Activated naive CD4-positive, alpha-beta T cell treated with anti-CD3 and anti-CD28 coated beads, Interleukin-2, amount 50 U/mL, for 72 hours (primary cell): ENCODE measurements at regions not wholly inside any gene's neighbourhood (a gene's known extent, or its start where the extent isn't known, plus 50 kb on each side); places are given as distances from the start of the nearest gene placed in this dataset.
"Not testable (repeated sequence)": the region's sequence is repeated elsewhere in the genome, so short reads cannot be mapped to it uniquely, and the experiment has no call there.

Source experiments
- ATAC-seq, 2 donors: fragments of 150-1000 bp; cut with Tn5 transposase; 2 replicates each; pipeline ENCODE4 v1.10.0; 2021; ENCODE audit warnings: mild to moderate bottlenecking in 2 of 2, moderate library complexity in 2 of 2
- DNase-seq, 2 donors: peaks; one replicate each; pipeline ENCODE4 v3.0.0; 2021 to 2022; ENCODE audit warnings: low spot score in 2 of 2
- H3K27ac Mint-ChIP-seq, 2 donors: one replicate each; pipeline ENCODE4 v1.8.0; 2022; ENCODE audit warnings: mild to moderate bottlenecking in 2 of 2, mixed read lengths in 2 of 2
- H3K36me3 Mint-ChIP-seq, 2 donors: one replicate each; pipeline ENCODE4 v1.8.0; 2022; ENCODE audit warnings: mixed read lengths in 2 of 2
- H3K9me3 Mint-ChIP-seq, 2 donors: one replicate each; pipeline ENCODE4 v1.8.0; 2022; ENCODE audit warnings: mixed read lengths in 2 of 2

GRCh38 chr14:101681795-101682194, 79.7 kb upstream of the PPP2R5C start:
- DNase-seq (no peak), ATAC-seq (no peak)
- no peaks in the 10 kb centered on the region for H3K9me3 Mint-ChIP-seq
- H3K36me3 Mint-ChIP-seq = no peaks in the 10 kb centered on the region
- H3K27ac Mint-ChIP-seq = no peak overlapping the region

DNA sequence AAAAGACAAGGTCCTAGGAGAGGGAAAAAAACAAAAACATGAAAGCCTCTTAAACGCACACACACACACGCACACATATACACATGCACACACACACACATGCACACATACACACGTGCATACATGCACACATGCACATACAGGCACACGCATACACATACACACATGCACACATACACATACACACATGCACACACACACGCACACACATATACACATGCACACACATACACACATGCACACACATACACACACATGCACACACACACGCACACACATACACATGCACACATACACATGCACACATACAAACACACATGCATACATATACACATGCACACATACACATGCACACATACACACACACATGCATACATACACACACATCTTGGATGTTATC, 78.1 kb upstream of the PPP2R5C start:
- H3K27ac Mint-ChIP-seq = no peak overlapping the region
- no peaks in the 10 kb centered on the region for H3K9me3 Mint-ChIP-seq
- DNase-seq (no peak), ATAC-seq (no peak)
- H3K36me3 Mint-ChIP-seq = no peaks in the 10 kb centered on the region

DNA sequence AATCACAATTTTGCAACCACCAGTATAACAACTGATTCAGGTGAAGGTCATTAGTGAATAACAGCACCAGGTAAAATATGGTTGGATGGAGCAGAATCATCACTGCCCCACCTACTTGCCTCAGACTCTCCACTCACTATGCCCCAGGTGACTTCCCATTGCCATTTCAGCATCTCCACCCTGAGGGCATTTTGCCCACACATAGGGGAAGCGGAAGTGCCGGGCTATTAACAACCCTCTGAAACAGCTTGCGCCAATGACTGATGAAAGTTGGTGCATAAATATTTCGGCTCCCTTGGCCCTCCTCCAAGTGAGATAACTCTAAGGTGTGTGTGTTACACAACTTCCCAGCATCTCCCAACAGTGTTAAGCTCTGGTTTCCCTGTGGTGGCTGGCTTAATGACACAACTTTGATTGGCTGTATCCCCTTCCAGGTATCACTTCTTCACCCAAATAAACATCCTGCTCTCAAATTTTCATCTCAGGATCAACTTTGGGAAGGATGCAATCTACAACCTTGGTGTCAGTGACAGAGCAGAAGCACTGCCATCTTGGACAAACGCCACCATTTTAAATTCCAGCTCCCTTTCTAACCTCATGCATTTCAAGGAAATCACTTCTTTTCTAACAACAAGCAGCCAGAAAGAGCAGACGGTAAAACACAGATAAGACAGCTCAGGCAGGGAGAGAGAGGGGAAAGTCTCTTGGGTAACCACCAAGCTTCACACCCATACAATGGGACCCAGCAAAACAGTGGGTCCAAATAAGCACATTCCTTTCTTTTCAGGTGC, 73.6 kb upstream of the PPP2R5C start:
- H3K9me3 Mint-ChIP-seq = no peaks in the 10 kb centered on the region
- no peak for ATAC-seq
- DNase-seq = no peak
- no peak overlapping the region for H3K27ac Mint-ChIP-seq
- H3K36me3 Mint-ChIP-seq = no peaks in the 10 kb centered on the region

DNA sequence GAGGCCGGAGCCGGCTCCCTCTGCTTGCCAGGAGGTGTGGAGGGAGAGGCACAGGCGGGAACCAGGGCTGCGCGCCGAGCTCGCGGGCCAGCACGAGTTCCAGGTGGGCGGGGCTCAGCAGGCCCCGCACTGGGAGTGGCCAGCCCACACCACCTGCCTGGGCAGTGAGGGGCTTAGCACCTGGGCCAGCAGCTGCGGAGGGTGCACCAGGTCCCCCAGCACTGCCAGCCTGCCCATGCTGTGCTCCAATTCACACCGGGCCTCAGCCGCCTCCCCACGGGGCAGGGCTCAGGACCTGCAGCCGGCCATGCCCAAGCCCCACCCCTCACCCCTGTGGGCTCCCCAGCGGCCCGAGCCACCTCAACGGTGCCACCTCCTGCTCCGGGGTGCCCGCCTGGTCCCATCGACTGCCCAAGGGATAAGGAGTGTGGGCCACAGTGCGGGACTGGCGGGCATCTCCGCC, 72.4 kb upstream of the PPP2R5C start:
- ATAC-seq (no peak), DNase-seq (no peak)
- Mint-ChIP-seq H3K9me3 (no peaks in the 10 kb centered on the region), H3K36me3 (no peaks in the 10 kb centered on the region), H3K27ac (no peak overlapping the region)

- not testable (repeated sequence) for ATAC-seq, H3K36me3 Mint-ChIP-seq, DNase-seq, H3K27ac Mint-ChIP-seq, H3K9me3 Mint-ChIP-seq
Measured at GRCh38 chr14:101689966-101690365, 71.5 kb upstream of the PPP2R5C start.

GRCh38 chr14:101695659-101696058, 65.8 kb upstream of the PPP2R5C start:
- H3K9me3 Mint-ChIP-seq = peaks cover 7 to 11% of the 10 kb centered on the region in 2 donors
- no peak overlapping the region for H3K27ac Mint-ChIP-seq
- peaks cover 0 to 11% of the 10 kb centered on the region in 2 donors for H3K36me3 Mint-ChIP-seq
- no peak for ATAC-seq
- DNase-seq = no peak

DNA sequence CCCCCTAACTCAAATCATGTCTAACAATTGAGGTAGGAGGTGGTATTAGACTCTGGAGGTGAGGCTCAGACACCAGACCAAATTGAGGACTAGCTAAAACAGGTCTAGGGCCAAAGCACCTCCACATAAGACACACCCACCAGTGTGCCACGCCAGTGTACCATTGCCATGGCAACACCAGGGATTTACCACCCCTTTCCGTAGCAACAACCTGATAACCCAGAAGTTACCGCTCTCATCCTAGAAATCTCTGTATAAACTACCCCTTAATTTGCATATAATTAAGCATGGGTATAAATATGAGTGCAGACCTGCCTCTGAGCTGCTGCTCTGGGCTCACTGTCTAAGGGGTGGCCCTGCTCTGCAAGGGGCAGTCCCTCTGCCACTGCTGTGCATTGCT, 57.4 kb upstream of the PPP2R5C start:
- no peak for DNase-seq
- no peak for ATAC-seq

GRCh38 chr14:101705733-101706508, 55.6 kb upstream of the PPP2R5C start:
- peak; percentile 59 to 73 for ATAC-seq
- DNase-seq = peak; percentile 44 to 69
- H3K9me3 Mint-ChIP-seq = no peaks in the 10 kb centered on the region
- H3K36me3 Mint-ChIP-seq = peaks cover 0 to 6% of the 10 kb centered on the region in 2 donors
- peak overlapping the region in 1 of 2 donors; percentile 82 for H3K27ac Mint-ChIP-seq

More for the DNA sequence above, 57.4 kb upstream of the PPP2R5C start:
- Mint-ChIP-seq H3K9me3 (no peaks in the 10 kb centered on the region), H3K36me3 (peaks cover 0 to 6% of the 10 kb centered on the region in 2 donors), H3K27ac (no peak overlapping the region)

DNA sequence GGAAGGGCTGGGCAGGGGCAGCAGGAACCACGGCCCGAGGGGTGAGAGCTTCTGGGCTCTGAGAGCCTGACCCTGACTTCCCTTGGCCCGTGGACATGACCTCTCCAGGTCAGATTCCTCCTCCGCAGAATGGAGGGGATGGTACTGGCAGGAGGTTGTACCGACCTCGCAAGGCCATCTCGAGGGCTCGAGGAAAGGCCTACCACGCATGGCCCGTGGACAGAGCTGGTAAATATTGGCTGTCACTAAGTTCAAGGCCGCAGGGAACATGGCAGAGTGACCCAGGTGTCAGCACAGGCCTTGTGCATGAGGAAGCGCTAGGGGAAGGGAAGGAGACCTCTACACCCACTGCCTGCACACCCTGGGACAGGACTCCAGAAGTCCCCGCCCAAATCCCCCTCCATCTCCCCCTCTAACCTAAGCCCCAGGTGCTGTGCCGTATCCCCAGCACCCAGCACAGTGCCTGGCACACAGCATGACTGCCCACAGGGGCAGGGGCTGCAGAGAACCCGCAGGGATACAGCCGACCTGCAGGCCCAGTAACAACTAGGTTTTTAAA, 54.9 kb upstream of the PPP2R5C start:
- H3K9me3 Mint-ChIP-seq = no peaks in the 10 kb centered on the region
- ATAC-seq = no peak
- H3K36me3 Mint-ChIP-seq = peaks cover 0 to 6% of the 10 kb centered on the region in 2 donors
- no peak for DNase-seq
- H3K27ac Mint-ChIP-seq = peak overlapping the region in 1 of 2 donors; percentile 82

- peaks cover 0 to 6% of the 10 kb centered on the region in 2 donors for H3K36me3 Mint-ChIP-seq
- peak in 1 of 2 donors; percentile 69 for DNase-seq
- peak; percentile 74 to 76 for ATAC-seq
- H3K27ac Mint-ChIP-seq = peak overlapping the region; percentile 29 to 82
- H3K9me3 Mint-ChIP-seq = no peaks in the 10 kb centered on the region
Measured at GRCh38 chr14:101707068-101707842, 54.3 kb upstream of the PPP2R5C start.

DNA sequence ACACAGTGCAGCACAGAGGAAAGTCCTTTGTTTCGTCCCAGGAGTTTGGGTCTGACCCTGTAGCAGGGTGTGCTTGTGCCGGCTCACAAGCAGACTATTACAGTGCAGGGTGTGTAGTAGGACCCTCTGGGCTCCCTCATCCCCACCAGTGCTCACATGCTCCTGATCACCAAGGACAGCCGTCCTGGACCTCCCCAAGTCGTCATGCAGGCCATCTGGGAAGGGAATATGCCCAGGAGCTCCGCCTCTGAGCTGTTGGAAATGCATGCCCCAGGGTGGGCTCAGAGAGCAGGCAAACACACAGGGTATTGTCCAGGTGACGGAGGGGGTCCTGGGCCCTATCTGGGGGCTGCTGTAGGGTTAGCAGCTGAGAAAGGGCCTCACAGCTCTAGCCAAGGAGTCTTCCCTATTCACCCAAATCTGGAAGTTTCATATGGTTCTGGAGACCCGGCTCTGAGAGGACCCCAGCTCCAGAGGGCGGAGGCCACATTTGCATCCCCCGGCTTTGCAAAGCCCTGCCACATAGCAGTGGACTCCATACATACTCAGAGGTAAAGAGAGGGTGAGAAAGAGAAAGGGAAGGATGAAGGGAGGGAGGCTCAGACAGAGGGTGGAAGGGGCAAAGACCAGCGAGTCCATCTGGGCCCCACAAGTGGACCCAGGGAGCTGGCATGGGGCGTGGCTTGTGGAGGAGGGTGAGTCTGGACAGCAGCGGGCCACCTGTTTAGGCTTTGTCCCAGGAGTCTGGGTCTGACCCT, 53.5 kb upstream of the PPP2R5C start:
- peak in 1 of 2 donors; percentile 41 for ATAC-seq
- DNase-seq = no peak
- Mint-ChIP-seq H3K27ac (peak overlapping the region; percentile 41 to 82), H3K9me3 (no peaks in the 10 kb centered on the region), H3K36me3 (peaks cover 0 to 6% of the 10 kb centered on the region in 2 donors)

DNA sequence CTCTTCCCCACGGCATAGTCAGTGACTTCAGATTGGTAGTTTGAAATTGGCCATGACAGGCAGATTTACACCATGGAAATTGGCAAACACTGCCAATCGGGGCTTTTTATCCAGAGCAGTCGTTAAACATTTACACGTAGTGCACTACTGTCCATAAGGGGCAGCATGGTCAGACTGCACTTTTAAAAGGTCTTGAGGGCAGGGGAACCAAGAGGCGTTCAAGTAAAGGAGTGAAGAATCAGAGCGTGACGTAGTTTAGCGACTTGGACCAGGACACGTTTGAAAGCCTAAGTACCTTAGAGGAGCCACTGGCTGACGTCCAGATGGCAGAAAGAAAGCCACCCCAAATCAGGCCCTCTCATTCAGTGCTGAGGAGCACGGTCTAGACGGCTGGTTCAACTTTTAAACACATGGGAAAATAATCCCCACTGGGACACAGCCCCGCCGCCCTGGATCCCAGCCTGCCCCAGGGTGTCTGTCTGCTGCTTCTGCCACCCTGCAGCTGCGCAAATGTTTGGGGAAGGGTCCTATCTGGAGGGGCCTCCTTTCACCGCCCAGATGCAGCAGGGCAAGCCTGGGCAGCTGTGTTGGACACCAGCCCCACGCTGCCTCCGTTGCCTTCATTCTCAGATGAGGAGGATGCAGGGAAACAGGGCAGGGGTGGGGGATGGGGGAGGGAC, 52.5 kb upstream of the PPP2R5C start:
- Mint-ChIP-seq H3K27ac (no peak overlapping the region), H3K36me3 (peaks cover 0 to 10% of the 10 kb centered on the region in 2 donors), H3K9me3 (peaks cover 4 to 5% of the 10 kb centered on the region in 2 donors)
- ATAC-seq (no peak), DNase-seq (no peak)

- Mint-ChIP-seq H3K9me3 (peaks cover 4 to 8% of the 10 kb centered on the region in 2 donors), H3K36me3 (peaks cover 0 to 15% of the 10 kb centered on the region in 2 donors), H3K27ac (peak overlapping the region in 1 of 2 donors; percentile 68)
- ATAC-seq (no peak), DNase-seq (no peak)
Measured at GRCh38 chr14:101709533-101709881, 52.0 kb upstream of the PPP2R5C start.

- Mint-ChIP-seq H3K36me3 (peaks cover 0 to 14% of the 10 kb centered on the region in 2 donors), H3K27ac (peak overlapping the region in 1 of 2 donors; percentile 68), H3K9me3 (peaks cover 4 to 10% of the 10 kb centered on the region in 2 donors)
- DNase-seq (no peak), ATAC-seq (no peak)
Measured at GRCh38 chr14:101709962-101710931, 51.3 kb upstream of the PPP2R5C start.
